GM23338 (cell line): ENCODE measurements at regions not wholly inside any gene's neighbourhood (a gene's known extent, or its start where the extent isn't known, plus 50 kb on each side); places are given as distances from the start of the nearest gene placed in this dataset.

Experiments
- ATAC-seq: fragments of 200-7000 bp; cut with Tn5 transposase; 3 replicates; pipeline ENCODE4 v1.9.1; 2020
- DNase-seq: peaks from one replicate; pipeline ENCODE4 v3.0.0-alpha.2; 2015; ENCODE audit warnings: low spot score
- H2AFZ ChIP-seq: fragments of 200-600 bp; sonication (generic); 2 replicates; pipeline ENCODE4 v1.8.0; 2016; ENCODE audit warnings: antibody characterized with exemption, mild to moderate bottlenecking, moderate library complexity
- H3F3A ChIP-seq: fragments of 200-600 bp; sonication (generic); replicated peaks from 2 replicates; pipeline ENCODE4 v1.8.0; 2017; ENCODE audit warnings: antibody characterized with exemption, mixed run types, low read depth
- H3K27ac ChIP-seq: fragments of 200-600 bp; sonication (generic); 2 replicates; pipeline ENCODE4 v1.6.1; 2016; ENCODE audit warnings: low read depth
- H3K27me3 ChIP-seq: fragments of 200-600 bp; sonication (generic); 2 replicates; pipeline ENCODE4 v1.8.0; 2016; ENCODE audit warnings: mild to moderate bottlenecking, mixed run types, moderate library complexity; ENCODE audit not compliant: insufficient read depth
- H3K36me3 ChIP-seq: fragments of 200-600 bp; sonication (generic); 2 replicates; pipeline ENCODE4 v1.8.0; 2016; ENCODE audit warnings: mild to moderate bottlenecking; ENCODE audit not compliant: insufficient read depth
- H3K4me1 ChIP-seq: fragments of 200-600 bp; sonication (generic); 2 replicates; pipeline ENCODE4 v1.8.0; 2016; ENCODE audit warnings: mild to moderate bottlenecking, moderate library complexity; ENCODE audit not compliant: insufficient read depth
- H3K4me2 ChIP-seq: fragments of 200-600 bp; sonication (generic); 2 replicates; pipeline ENCODE4 v1.7.1; 2017; ENCODE audit warnings: mixed run types
- H3K4me3 ChIP-seq: fragments of 200-600 bp; sonication (generic); 2 replicates; pipeline ENCODE4 v1.6.1; 2016; ENCODE audit warnings: mixed run types
- H3K79me2 ChIP-seq: fragments of 200-600 bp; sonication (generic); replicated peaks from 2 replicates; pipeline ENCODE4 v1.8.0; 2017; ENCODE audit warnings: mild to moderate bottlenecking; ENCODE audit not compliant: insufficient read depth
- H3K9me2 ChIP-seq: fragments of 200-600 bp; sonication (generic); 2 replicates; pipeline ENCODE4 v1.8.0; 2017; ENCODE audit not compliant: insufficient read depth
- H4K20me1 ChIP-seq: fragments of 200-600 bp; sonication (generic); replicated peaks from 2 replicates; pipeline ENCODE4 v1.8.0; 2017; ENCODE audit warnings: mild to moderate bottlenecking; ENCODE audit not compliant: insufficient read depth
- H3K27ac Mint-ChIP-seq: 2 replicates; pipeline ENCODE4 v1.8.0; 2020; ENCODE audit warnings: inconsistent platforms, mild to moderate bottlenecking, moderate library complexity, mixed read lengths
- H3K27me3 Mint-ChIP-seq: 3 replicates; pipeline ENCODE4 v1.8.0; 2022; ENCODE audit warnings: low read depth, mild to moderate bottlenecking, moderate library complexity, mixed read lengths, inconsistent platforms; ENCODE audit not compliant: insufficient read depth, poor library complexity
- H3K36me3 Mint-ChIP-seq: 3 replicates; pipeline ENCODE4 v1.8.0; 2021; ENCODE audit warnings: low read depth, mild to moderate bottlenecking, inconsistent platforms, moderate library complexity, mixed read lengths
- H3K4me1 Mint-ChIP-seq: 3 replicates; pipeline ENCODE4 v1.8.0; 2020; ENCODE audit warnings: mild to moderate bottlenecking, inconsistent platforms, mixed read lengths
- H3K4me3 Mint-ChIP-seq: 3 replicates; pipeline ENCODE4 v1.8.0; 2021; ENCODE audit warnings: moderate library complexity, mild to moderate bottlenecking, inconsistent platforms, mixed read lengths
- H3K9me3 Mint-ChIP-seq: 3 replicates; pipeline ENCODE4 v1.8.0; 2020; ENCODE audit warnings: moderate library complexity, mild to moderate bottlenecking, inconsistent platforms, mixed read lengths
- EZH2 ChIP-seq: fragments of 200-600 bp; sonication (generic); IDR thresholded peaks from one replicate; pipeline ENCODE4 v1.8.0; 2017; ENCODE audit warnings: antibody characterized with exemption, mild to moderate bottlenecking, low read depth; ENCODE audit not compliant: unreplicated experiment
- JUNB ChIP-seq: IDR thresholded peaks from one replicate; pipeline ENCODE4 v1.6.1; 2016; ENCODE audit warnings: antibody characterized with exemption; ENCODE audit not compliant: unreplicated experiment
- NANOG ChIP-seq: IDR thresholded peaks from 2 replicates; pipeline ENCODE4 v1.6.1; 2016; ENCODE audit warnings: antibody characterized with exemption, borderline replicate concordance
- REST ChIP-seq: IDR thresholded peaks from one replicate; pipeline ENCODE4 v1.6.1; 2018; ENCODE audit warnings: antibody characterized with exemption; ENCODE audit not compliant: unreplicated experiment
- STAT1 ChIP-seq: IDR thresholded peaks from one replicate; pipeline ENCODE4 v1.6.1; 2016; ENCODE audit warnings: antibody characterized with exemption; ENCODE audit not compliant: unreplicated experiment
- ZNF331 ChIP-seq: fragments of 250-450 bp; sonication (Bioruptor Pico); IDR thresholded peaks from 2 replicates; pipeline ENCODE4 v1.5.0; 2020; ENCODE audit warnings: low read depth, mild to moderate bottlenecking, moderate library complexity

GRCh38 chr3:76242886-76243753, 457.8 kb upstream of the ZNF717 start (continued):
- no peak for TF ChIP-seq NANOG
- no peak for TF ChIP-seq ZNF331

- H3K4me3 ChIP-seq, result no peak overlapping the region
- no peaks in the 10 kb centered on the region for H3F3A ChIP-seq
- peaks cover 4% of the 10 kb centered on the region for H3K4me1 ChIP-seq
- no peak for TF ChIP-seq NANOG
- TF ChIP-seq REST, result no peak
- H3K27me3 Mint-ChIP-seq, result no peaks in the 10 kb centered on the region
- no peaks in the 10 kb centered on the region for H4K20me1 ChIP-seq
- no peak overlapping the region for H2AFZ ChIP-seq
- H3K4me1 Mint-ChIP-seq, result peaks cover 8% of the 10 kb centered on the region
- no peaks in the 10 kb centered on the region for H3K36me3 ChIP-seq
- no peak for DNase-seq
- no peaks in the 10 kb centered on the region for H3K9me2 ChIP-seq
- no peak overlapping the region for H3K27ac Mint-ChIP-seq
- no peak overlapping the region for H3K4me3 Mint-ChIP-seq
- H3K79me2 ChIP-seq, result no peaks in the 10 kb centered on the region
- no peak overlapping the region for H3K27ac ChIP-seq
- H3K9me3 Mint-ChIP-seq, result peaks cover 6% of the 10 kb centered on the region; the same call in 1 of the 3 replicates
- peaks cover 8% of the 10 kb centered on the region; the same call in 2 of the 3 replicates for H3K36me3 Mint-ChIP-seq
- ATAC-seq, result no peak
- no peaks in the 10 kb centered on the region for H3K27me3 ChIP-seq
- no peak overlapping the region for H3K4me2 ChIP-seq
These were observed 459.7 kb upstream of the ZNF717 start for GRCh38 chr3:76245073-76245472.

DNA sequence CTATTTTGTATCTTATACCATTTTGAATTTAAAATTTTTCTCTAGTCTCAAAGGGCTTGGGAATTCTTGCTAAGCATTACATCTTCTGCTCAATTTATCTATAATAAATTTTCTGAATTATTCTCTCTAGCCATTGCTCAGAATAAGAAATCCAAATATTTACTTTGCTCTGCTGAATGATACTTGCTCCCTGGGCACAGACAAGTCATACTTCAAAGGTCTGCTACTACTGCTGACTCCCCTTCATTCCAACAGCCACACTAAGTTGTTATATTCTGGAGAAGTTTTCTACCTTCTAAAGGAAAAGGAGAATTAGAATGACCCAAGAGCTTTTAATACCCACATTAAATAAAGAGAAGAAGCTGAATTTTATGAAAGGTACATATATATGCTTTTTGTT, 460.3 kb upstream of the ZNF717 start:
- Histone ChIP-seq H3K27ac (no peak overlapping the region), H3K4me3 (no peak overlapping the region), H3K4me1 (peaks cover 4% of the 10 kb centered on the region), H3K79me2 (no peaks in the 10 kb centered on the region), H3K36me3 (no peaks in the 10 kb centered on the region), H2AFZ (no peak overlapping the region), H3K4me2 (no peak overlapping the region), H4K20me1 (no peaks in the 10 kb centered on the region), H3K27me3 (no peaks in the 10 kb centered on the region), H3F3A (no peaks in the 10 kb centered on the region), H3K9me2 (no peaks in the 10 kb centered on the region)
- TF ChIP-seq EZH2 (no peak), STAT1 (no peak), JUNB (no peak)
- Mint-ChIP-seq H3K27me3 (no peaks in the 10 kb centered on the region), H3K27ac (no peak overlapping the region), H3K36me3 (peaks cover 8% of the 10 kb centered on the region; the same call in 2 of the 3 replicates), H3K9me3 (peaks cover 6% of the 10 kb centered on the region; the same call in 1 of the 3 replicates), H3K4me3 (no peak overlapping the region), H3K4me1 (peaks cover 8% of the 10 kb centered on the region)
- no peak for ATAC-seq
- no peak for DNase-seq
